Endothelial cell of umbilical vein (primary cell): ENCODE measurements at regions not wholly inside any gene's neighbourhood (a gene's known extent, or its start where the extent isn't known, plus 50 kb on each side); places are given as distances from the start of the nearest gene placed in this dataset.

Source experiments
- BruUV-seq: library from RNA; stranded (reverse); fragments of 400-500 nt; replicated peaks from 2 replicates; lab custom pipeline; 2021; lab: Mats Ljungman, UMichigan
- CTCF ChIA-PET: fragments of 300-600, 350-600 bp; sonication (Branson Sonifier 250); formaldehyde crosslinking; loops from one replicate; lab custom pipeline; 2021; ENCODE audit warnings: antibody characterized with exemption, inconsistent platforms; lab: Charles Lee
- POLR2A ChIA-PET: fragments of 300-600, 350-600 bp; sonication (Branson Sonifier 250); formaldehyde crosslinking; loops from one replicate; lab custom pipeline; 2021; ENCODE audit warnings: antibody characterized with exemption, inconsistent platforms; lab: Charles Lee
- DNase-seq: peaks from one replicate; pipeline ENCODE4 v3.0.0-alpha.2; 2011; ENCODE audit warnings: low read depth, low spot score
- FAIRE-seq: peaks from 2 replicates; lab custom pipeline; 2011; peaks lifted over from hg19 to GRCh38; lab: Jason Lieb, UNC
- H2AFZ ChIP-seq: 2 replicates; pipeline ENCODE4 v1.6.0; 2012; ENCODE audit warnings: low read depth, low read length, control low read depth, inconsistent platforms
- H3K27ac ChIP-seq: 2 replicates; pipeline ENCODE4 v1.5.1; 2011; ENCODE audit warnings: low read depth, mild to moderate bottlenecking, control low read depth, low read length, moderate library complexity; ENCODE audit not compliant: insufficient read depth
- H3K27me3 ChIP-seq, 2 experiments: 2 replicates each; pipeline versions ENCODE4 v1.6.0 to v1.6.1; 2011; ENCODE audit warnings: low read length in 2 of 2, mixed read lengths in 1 of 2; ENCODE audit not compliant: control insufficient read depth in 2 of 2, insufficient read depth in 2 of 2
- H3K36me3 ChIP-seq, 2 experiments: 2 replicates in 1 of 2; 3 replicates in 1 of 2; pipeline ENCODE4 v1.5.1; 2011; ENCODE audit warnings: low read length in 2 of 2, mild to moderate bottlenecking in 1 of 2, moderate library complexity in 1 of 2; ENCODE audit not compliant: control insufficient read depth in 2 of 2, insufficient read depth in 2 of 2; ENCODE audit errors: extremely low read depth in 1 of 2
- H3K4me1 ChIP-seq: 3 replicates; pipeline ENCODE4 v1.5.1; 2011; ENCODE audit warnings: mild to moderate bottlenecking, low read length; ENCODE audit not compliant: control insufficient read depth, insufficient read depth; ENCODE audit errors: extremely low read depth
- H3K4me2 ChIP-seq: 2 replicates; pipeline ENCODE4 v1.6.1; 2011; ENCODE audit warnings: low read length, control low read depth, mixed read lengths; ENCODE audit not compliant: insufficient read depth
- H3K4me3 ChIP-seq, 3 experiments: fragments of 200-600 bp in 1 of 3; sonication (generic), shearing (Covaris generic) in 1 of 3; replicated peaks in 1 of 3; 2 replicates each; pipeline ENCODE4 v1.5.1; 2011 to 2016; ENCODE audit warnings: control low read depth in 3 of 3, low read length in 3 of 3, mild to moderate bottlenecking in 2 of 3, inconsistent platforms in 1 of 3, low read depth in 1 of 3, moderate library complexity in 1 of 3; ENCODE audit not compliant: insufficient read depth in 1 of 3
- H3K79me2 ChIP-seq: 2 replicates; pipeline ENCODE4 v1.6.0; 2012; ENCODE audit warnings: low read length, inconsistent platforms; ENCODE audit not compliant: control insufficient read depth, insufficient read depth
- H3K9ac ChIP-seq: replicated peaks from 2 replicates; pipeline ENCODE3; 2011; ENCODE audit warnings: low read length, control low read depth; ENCODE audit not compliant: insufficient read depth; ENCODE audit errors: extremely low read depth
- H3K9me1 ChIP-seq: replicated peaks from 3 replicates; pipeline ENCODE4 v1.6.0; 2011; ENCODE audit warnings: mild to moderate bottlenecking, low read length; ENCODE audit not compliant: control insufficient read depth, insufficient read depth; ENCODE audit errors: extremely low read depth
- H3K9me3 ChIP-seq: replicated peaks from 2 replicates; pipeline ENCODE4 v1.5.1; 2012; ENCODE audit warnings: low read length, inconsistent platforms; ENCODE audit not compliant: control insufficient read depth, insufficient read depth
- H4K20me1 ChIP-seq: replicated peaks from 2 replicates; pipeline ENCODE3; 2011; ENCODE audit warnings: mild to moderate bottlenecking, low read length; ENCODE audit not compliant: control insufficient read depth, insufficient read depth; ENCODE audit errors: extremely low read depth
- CTCF ChIP-seq, 2 donors: IDR thresholded peaks; 1 replicate in 1 of 2; 2 replicates in 1 of 2; pipeline ENCODE4 v1.5.1; 2011; ENCODE audit warnings: low read length in 2 of 2, mild to moderate bottlenecking in 2 of 2, moderate library complexity in 2 of 2, control low read depth in 1 of 2, inconsistent platforms in 1 of 2, low read depth in 1 of 2; ENCODE audit not compliant: insufficient read depth in 1 of 2; ENCODE audit errors: extremely low read depth in 1 of 2
- EZH2 ChIP-seq: IDR thresholded peaks from 2 replicates; pipeline ENCODE4 v1.6.1; 2012; ENCODE audit warnings: borderline replicate concordance, low read depth, mild to moderate bottlenecking, moderate library complexity, low read length, inconsistent platforms; ENCODE audit not compliant: severe bottlenecking
- FOS ChIP-seq: IDR thresholded peaks from 2 replicates; pipeline ENCODE4 v1.6.1; 2011; ENCODE audit warnings: mild to moderate bottlenecking, low read length, moderate library complexity, borderline replicate concordance; ENCODE audit not compliant: insufficient read depth
- GATA2 ChIP-seq: IDR thresholded peaks from 2 replicates; pipeline ENCODE4 v1.7.0; 2011; ENCODE audit warnings: low read depth, mild to moderate bottlenecking, moderate library complexity, mixed read lengths, low read length; ENCODE audit not compliant: insufficient read length, insufficient read depth
- JUN ChIP-seq: IDR thresholded peaks from 2 replicates; pipeline ENCODE4 v1.6.1; 2011; ENCODE audit warnings: borderline replicate concordance, low read depth; ENCODE audit not compliant: insufficient read length, insufficient read depth
- MYC ChIP-seq: IDR thresholded peaks from one replicate; pipeline ENCODE4 v1.6.1; 2011; ENCODE audit warnings: mild to moderate bottlenecking, low read depth, low read length
- POLR2A ChIP-seq: IDR thresholded peaks from 2 replicates; pipeline ENCODE4 v1.6.1; 2012; ENCODE audit warnings: low read depth, mild to moderate bottlenecking, control low read depth, low read length
- POLR2AphosphoS5 ChIP-seq: IDR thresholded peaks from 2 replicates; pipeline ENCODE4 v1.6.1; 2012; ENCODE audit warnings: low read depth, mild to moderate bottlenecking, control low read depth, low read length, moderate library complexity; ENCODE audit not compliant: insufficient read depth
- dilution Hi-C: fragments of 300-500 bp; cut with MboI; formaldehyde crosslinking; loops from one replicate; pipeline ENCODE4 v1.15.0; 2019; ENCODE audit warnings: low sequenced_read_pairs; ENCODE audit not compliant: extremely low pct_ligation_motif_present
- intact Hi-C: fragments of 100-400 bp; cut with micrococcal nuclease; formaldehyde crosslinking; loops from one replicate; pipeline ENCODE4 v1.10.0; 2022
- TF ChIP-seq, protein P1 (sequence below): IDR thresholded peaks from 2 replicates; pipeline ENCODE4 v1.6.1; 2011; ENCODE audit not compliant: insufficient read depth, insufficient read length

GRCh38 chr2:22189893-22190480 lies 1066.2 kb downstream of the TDRD15 start:
- Histone ChIP-seq H3K27me3 (no peaks in the 10 kb centered on the region), H4K20me1 (no peaks in the 10 kb centered on the region), H3K36me3 (no peaks in the 10 kb centered on the region), H3K4me1 (no peaks in the 10 kb centered on the region), H3K4me3 (no peak overlapping the region), H3K4me2 (no peak overlapping the region), H3K9me1 (no peaks in the 10 kb centered on the region), H2AFZ (no peak overlapping the region), H3K9me3 (no peaks in the 10 kb centered on the region), H3K27ac (no peak overlapping the region), H3K79me2 (no peaks in the 10 kb centered on the region), H3K9ac (no peak overlapping the region)
- POLR2A ChIA-PET = no interaction called here
- dilution Hi-C loops = no loop called here
- TF ChIP-seq MYC (no peak), JUN (no peak), POLR2AphosphoS5 (no peak), POLR2A (no peak), FOS (no peak), GATA2 (no peak), CTCF (IDR thresholded peaks at IDR 0.05; ENCODE audit: extremely low read depth in 1 of 2, insufficient read depth in 1 of 2, low read depth in 1 of 2, low read length in 2 of 2) (no peak), EZH2 (no peak)
- TF ChIP-seq, protein P1, sequence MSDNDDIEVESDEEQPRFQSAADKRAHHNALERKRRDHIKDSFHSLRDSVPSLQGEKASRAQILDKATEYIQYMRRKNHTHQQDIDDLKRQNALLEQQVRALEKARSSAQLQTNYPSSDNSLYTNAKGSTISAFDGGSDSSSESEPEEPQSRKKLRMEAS = no peak
- intact Hi-C loops = no loop called here
- FAIRE-seq (no peak), DNase-seq (no peak)
- BruUV-seq = no TSS peak
- CTCF ChIA-PET = no interaction called here
